ENCODE measurements at regions not wholly inside any gene's neighbourhood (a gene's known extent, or its start where the extent isn't known, plus 50 kb on each side); places are given as distances from the start of the nearest gene placed in this dataset.
"Not testable (repeated sequence)": the region's sequence is repeated elsewhere in the genome, so short reads cannot be mapped to it uniquely, and the experiment has no call there.

DNA sequence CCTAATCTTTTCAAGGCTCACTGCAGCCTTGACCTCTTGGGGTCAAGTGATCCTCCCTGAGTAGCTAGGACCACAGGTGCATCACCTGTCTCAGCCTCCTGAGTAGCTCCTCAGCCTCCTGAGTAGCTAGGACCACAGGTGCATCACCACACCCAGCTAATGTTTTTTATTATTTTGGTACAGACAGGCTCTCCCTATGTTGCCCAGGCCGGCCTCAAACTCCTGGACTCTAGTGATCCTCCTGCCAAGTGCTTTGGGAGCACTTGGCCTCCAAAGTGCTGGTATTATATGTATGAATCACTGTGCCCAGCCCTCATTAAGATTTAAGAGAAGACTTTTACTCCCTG lies 58.5 kb upstream of the S1PR1 start:
- Histone ChIP-seq H3K27ac (no peak overlapping the region), H3K36me3 (replicated peaks) (no peaks in the 10 kb centered on the region), H3K4me3 (ENCODE audit: low read depth, low read length) (no peak overlapping the region), H3K27me3 (replicated peaks) (no peaks in the 10 kb centered on the region)
- in situ Hi-C loops (cut with HindIII; ENCODE audit: low pct_ligation_motif_present, low sequenced_read_pairs) = no loop called here
- DNase-seq = no peak
- no peak for TF ChIP-seq CTCF (IDR thresholded peaks at IDR 0.05; ENCODE audit: low read depth, low read length, missing control alignments)

GRCh38 chr1:101175886-101176285 lies 60.9 kb upstream of the S1PR1 start:
- no peak overlapping the region for H3K4me3 ChIP-seq (ENCODE audit: low read depth, low read length)
- in situ Hi-C loops (cut with HindIII; ENCODE audit: low pct_ligation_motif_present, low sequenced_read_pairs) = no loop called here
- no peaks in the 10 kb centered on the region for H3K27me3 ChIP-seq (replicated peaks)
- no peak for TF ChIP-seq CTCF (IDR thresholded peaks at IDR 0.05; ENCODE audit: low read depth, low read length, missing control alignments)
- no peak overlapping the region for H3K27ac ChIP-seq
- no peaks in the 10 kb centered on the region for H3K36me3 ChIP-seq (replicated peaks)
- DNase-seq = no peak

- no peak for TF ChIP-seq CTCF (IDR thresholded peaks at IDR 0.05; ENCODE audit: low read depth, low read length, missing control alignments)
- no peak overlapping the region for H3K27ac ChIP-seq
- no peaks in the 10 kb centered on the region for H3K27me3 ChIP-seq (replicated peaks)
- H3K4me3 ChIP-seq (ENCODE audit: low read depth, low read length) = no peak overlapping the region
- H3K36me3 ChIP-seq (replicated peaks) = no peaks in the 10 kb centered on the region
- no peak for DNase-seq
- in situ Hi-C loops (cut with HindIII; ENCODE audit: low pct_ligation_motif_present, low sequenced_read_pairs) = no loop called here
Measured at GRCh38 chr1:101175466-101175865, 61.4 kb upstream of the S1PR1 start.

DNA sequence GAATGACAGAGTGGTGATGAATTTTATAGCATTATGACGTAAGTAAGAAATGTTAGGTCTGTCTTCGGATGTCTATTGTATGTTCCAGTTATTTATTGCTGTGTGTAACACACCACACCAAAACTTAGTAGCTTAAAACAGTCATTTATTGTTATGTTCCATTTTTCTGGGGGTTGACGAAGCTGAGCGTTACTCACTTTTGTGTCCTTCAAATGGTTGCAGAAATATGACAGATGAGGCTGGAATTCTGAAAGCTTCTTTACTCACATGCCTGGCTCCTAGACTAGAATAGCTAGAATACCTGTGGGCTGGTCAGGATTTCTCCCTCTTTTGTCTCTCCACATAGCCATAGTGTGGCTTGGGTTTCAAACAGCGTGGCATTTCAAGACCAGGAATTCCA lies 62.1 kb upstream of the S1PR1 start:
- Histone ChIP-seq H3K4me3 (ENCODE audit: low read depth, low read length) (no peak overlapping the region), H3K27ac (no peak overlapping the region), H3K36me3 (replicated peaks) (no peaks in the 10 kb centered on the region), H3K27me3 (replicated peaks) (no peaks in the 10 kb centered on the region)
- TF ChIP-seq CTCF (IDR thresholded peaks at IDR 0.05; ENCODE audit: low read depth, low read length, missing control alignments) = no peak
- peak; percentile 64 for DNase-seq
- in situ Hi-C loops (cut with HindIII; ENCODE audit: low pct_ligation_motif_present, low sequenced_read_pairs) = no loop called here

DNA sequence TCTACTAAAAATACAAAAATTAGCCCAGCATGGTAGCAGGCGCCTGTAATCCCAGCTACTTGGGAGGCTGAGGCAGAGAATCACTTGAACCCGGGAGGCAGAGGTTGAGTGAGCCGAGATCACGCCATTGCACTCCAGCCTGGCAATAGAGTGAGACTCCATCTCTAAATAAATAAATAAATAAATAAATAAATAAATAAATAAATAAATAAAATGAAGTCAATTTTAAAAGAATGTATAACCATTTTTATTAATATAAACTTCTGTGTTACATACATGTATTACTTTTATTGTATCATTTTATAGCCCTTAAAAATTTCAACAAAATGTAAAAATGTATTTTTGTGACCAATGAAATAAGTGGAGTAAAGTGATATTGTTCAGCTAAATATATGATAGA lies 62.5 kb upstream of the S1PR1 start:
- in situ Hi-C loops (cut with HindIII; ENCODE audit: low pct_ligation_motif_present, low sequenced_read_pairs); H3K4me3 ChIP-seq (ENCODE audit: low read depth, low read length); DNase-seq; H3K27ac ChIP-seq; H3K27me3 ChIP-seq (replicated peaks); H3K36me3 ChIP-seq (replicated peaks): not testable (repeated sequence)

GRCh38 chr1:101170506-101171050 lies 66.2 kb upstream of the S1PR1 start:
- in situ Hi-C loops (cut with HindIII; ENCODE audit: low pct_ligation_motif_present, low sequenced_read_pairs) = no loop called here
- DNase-seq = no peak
- H3K27me3 ChIP-seq (replicated peaks) = no peaks in the 10 kb centered on the region

More at GRCh38 chr1:101170506-101171050, 66.2 kb upstream of the S1PR1 start:
- H3K27ac ChIP-seq = no peak overlapping the region
- no peak overlapping the region for H3K4me3 ChIP-seq (ENCODE audit: low read depth, low read length)
- no peak for TF ChIP-seq CTCF (IDR thresholded peaks at IDR 0.05; ENCODE audit: low read depth, low read length, missing control alignments)
- no peaks in the 10 kb centered on the region for H3K36me3 ChIP-seq (replicated peaks)

Data from brain microvascular endothelial cell (primary cell).